ENCODE measurements at regions not wholly inside any gene's neighbourhood (a gene's known extent, or its start where the extent isn't known, plus 50 kb on each side); places are given as distances from the start of the nearest gene placed in this dataset.

GRCh38 chr11:45458269-45458668, 172.1 kb upstream of the SYT13 start:
- CTCF ChIA-PET: no interaction called here
- H3K18ac ChIP-seq (ENCODE audit: low read depth, low read length): no peak overlapping the region
- no peaks in the 10 kb centered on the region for H4K20me1 ChIP-seq (ENCODE audit: insufficient read depth, low read length)
- H3K27me3 ChIP-seq (ENCODE audit: control insufficient read depth, insufficient read depth, low read length): 0 out of 2 replicates have a peak, but pooled peaks cover 2% of the 10 kb centered on the region
- no peak overlapping the region for H3K27ac ChIP-seq (ENCODE audit: insufficient read depth, low read length)
- no peaks in the 10 kb centered on the region for H3K9me3 ChIP-seq (ENCODE audit: control insufficient read depth, insufficient read depth, low read length)
- H2AK9ac ChIP-seq (replicated peaks; ENCODE audit: low read depth, low read length, poor library complexity): no peak overlapping the region
- no peaks in the 10 kb centered on the region for H3K4me1 ChIP-seq (ENCODE audit: control insufficient read depth, insufficient read depth, low read length)
- H4K8ac ChIP-seq (ENCODE audit: low read depth in 2 of 2, low read length in 2 of 2): no peak overlapping the region; a peak in 1 of 4 replicates
- POLR2A ChIA-PET (ENCODE audit: unreplicated experiment): no interaction called here
- TF ChIP-seq ELK1 (IDR thresholded peaks at IDR 0.05; ENCODE audit: borderline replicate concordance, low read depth, low read length) (no peak), RAD21 (IDR thresholded peaks at IDR 0.05; ENCODE audit: low read length) (no peak), MXI1 (IDR thresholded peaks at IDR 0.05; ENCODE audit: borderline replicate concordance, low read depth, low read length) (no peak), MAFK (IDR thresholded peaks at IDR 0.05; ENCODE audit: low read depth, low read length) (no peak), CHD1 (IDR thresholded peaks at IDR 0.05; ENCODE audit: low read depth, low read length) (no peak), POLR2A (IDR thresholded peaks at IDR 0.05; ENCODE audit: low read depth, low read length) (no peak), FOS (IDR thresholded peaks at IDR 0.05; ENCODE audit: low read depth, low read length) (no peak), RCOR1 (IDR thresholded peaks at IDR 0.05; ENCODE audit: insufficient replicate concordance, low read length) (no peak), BHLHE40 (IDR thresholded peaks at IDR 0.05; ENCODE audit: low read depth, low read length) (no peak), CEBPB (IDR thresholded peaks at IDR 0.05; ENCODE audit: low read depth, low read length) (no peak), MAZ (IDR thresholded peaks at IDR 0.05; ENCODE audit: borderline replicate concordance, low read depth, low read length) (no peak), SMC3 (IDR thresholded peaks at IDR 0.05; ENCODE audit: low read depth, low read length) (no peak), RFX5 (IDR thresholded peaks at IDR 0.05; ENCODE audit: low read depth, low read length) (no peak), CTCF (conservative IDR thresholded peaks at IDR 0.05; ENCODE audit: low read depth, low read length) (no peak), NFE2L2 (IDR thresholded peaks at IDR 0.05; ENCODE audit: low read depth, low read length) (no peak)
- H2BK5ac ChIP-seq (ENCODE audit: low read depth, low read length, poor library complexity, severe bottlenecking): no peak overlapping the region
- no peaks in the 10 kb centered on the region for H3K79me1 ChIP-seq (ENCODE audit: low read depth in 1 of 2, low read length in 2 of 2)
- H2BK120ac ChIP-seq (ENCODE audit: low read depth, low read length): no peak overlapping the region
- no peak overlapping the region for H3K4ac ChIP-seq (ENCODE audit: low read depth, low read length)
- H2AFZ ChIP-seq (replicated peaks; ENCODE audit: low read length, poor library complexity): peak overlapping the region; percentile 56
- no peak overlapping the region for H3K14ac ChIP-seq (replicated peaks; ENCODE audit: low read depth, low read length)
- in situ Hi-C loops (cut with MboI; ENCODE audit: low sequenced_read_pairs): no loop called here
- intact Hi-C loops (cut with micrococcal nuclease): no loop called here
- no peak overlapping the region for H2BK15ac ChIP-seq (ENCODE audit: low read depth, low read length)
- dilution Hi-C loops (cut with HindIII; ENCODE audit: low sequenced_read_pairs, unreplicated experiment): no loop called here
- BruUV-seq (replicated peaks): no TSS peak
- H3K4me2 ChIP-seq (ENCODE audit: low read depth, low read length): no peak overlapping the region
- H3K23ac ChIP-seq (ENCODE audit: low read depth, low read length): no peak overlapping the region
- 50% methylated on average over 1 of the region's 4 CpGs; no CpG with 5 or more reads in 1 of the 2 experiments for WGBS, 2 experiments (ENCODE audit: extremely low coverage in 2 of 2, insufficient read length in 1 of 2)
- H3K9me1 ChIP-seq (ENCODE audit: insufficient read depth, low read length): no peaks in the 10 kb centered on the region
- H4K5ac ChIP-seq (ENCODE audit: low read depth, low read length): no peak overlapping the region
- H3K4me3 ChIP-seq (ENCODE audit: insufficient read depth, low read depth, low read length): no peak overlapping the region
- H2BK20ac ChIP-seq (ENCODE audit: low read depth, low read length): no peak overlapping the region
- DNase-seq (no peak), ATAC-seq (ENCODE audit: low read depth) (no peak)
- no peak overlapping the region for H3K56ac ChIP-seq (ENCODE audit: extremely low read depth, insufficient read depth, low read length)
- no peak overlapping the region for H2AK5ac ChIP-seq (ENCODE audit: low read depth, low read length)
- H4K91ac ChIP-seq (ENCODE audit: insufficient read depth, low read depth, low read length): no peak overlapping the region; the same call in 1 of the 2 replicates
- H3K36me3 ChIP-seq (ENCODE audit: control insufficient read depth, insufficient read depth, low read length): no peaks in the 10 kb centered on the region
- no peak overlapping the region for H3K9ac ChIP-seq (ENCODE audit: low read depth, low read length)

All from IMR-90 (cell line).